HG03095 (cell line): ENCODE measurements at regions not wholly inside any gene's neighbourhood (a gene's known extent, or its start where the extent isn't known, plus 50 kb on each side); places are given as distances from the start of the nearest gene placed in this dataset.
"Not testable (repeated sequence)": the region's sequence is repeated elsewhere in the genome, so short reads cannot be mapped to it uniquely, and the experiment has no call there.

Experiments
- ATAC-seq: cut with Tn5 transposase; IDR thresholded peaks from one replicate; pipeline ENCODE4 v1.9.1; 2021; ENCODE audit warnings: moderate library complexity; ENCODE audit not compliant: unreplicated experiment

DNA sequence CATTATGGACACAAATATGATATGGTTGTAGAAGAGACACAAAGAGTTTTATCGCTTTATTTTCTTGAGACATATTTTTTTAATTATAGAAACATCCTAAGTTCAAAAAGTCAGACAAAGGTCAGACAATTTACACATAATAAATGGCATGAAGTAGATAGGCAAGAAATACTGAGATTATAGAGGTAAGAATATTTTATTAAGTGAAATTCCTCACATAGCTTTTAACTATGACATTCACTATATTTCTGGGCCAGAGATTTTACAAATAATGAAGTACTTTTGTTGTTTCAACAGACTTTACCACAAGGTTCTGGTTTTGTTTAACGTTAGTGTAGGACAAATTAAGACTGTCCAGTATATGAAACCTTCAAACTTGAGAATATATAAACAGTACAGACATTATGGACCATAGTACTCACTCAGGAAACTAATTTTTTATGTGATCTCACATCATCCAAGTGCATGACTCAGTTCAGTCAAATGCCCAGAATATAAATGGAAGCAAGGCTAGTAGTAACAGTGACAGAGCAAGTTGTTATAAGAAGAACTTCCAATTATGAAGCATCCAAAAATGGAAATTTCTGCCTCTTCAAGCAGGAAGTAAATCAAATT, 394.8 kb downstream of the KCNJ2 start:
- ATAC-seq: no peak

DNA sequence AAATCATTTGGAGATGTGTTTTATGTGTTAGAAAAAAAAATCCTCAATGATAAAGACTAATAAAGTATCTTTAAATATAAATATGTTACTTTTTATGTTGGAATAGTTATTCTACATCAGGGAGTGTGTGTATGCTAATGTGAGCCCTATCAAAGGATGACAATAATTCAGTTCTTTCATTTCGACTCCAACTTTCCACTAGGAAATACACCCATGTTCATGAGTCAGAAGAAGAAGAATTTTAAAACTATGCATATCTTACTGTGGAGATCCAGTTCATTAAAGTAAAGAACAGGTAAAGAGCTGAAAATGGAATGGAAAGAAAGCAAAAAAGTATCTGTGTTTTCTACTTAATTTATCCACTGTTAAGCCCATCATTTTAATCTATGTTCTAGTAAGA, 399.8 kb downstream of the KCNJ2 start:
- ATAC-seq: no peak

DNA sequence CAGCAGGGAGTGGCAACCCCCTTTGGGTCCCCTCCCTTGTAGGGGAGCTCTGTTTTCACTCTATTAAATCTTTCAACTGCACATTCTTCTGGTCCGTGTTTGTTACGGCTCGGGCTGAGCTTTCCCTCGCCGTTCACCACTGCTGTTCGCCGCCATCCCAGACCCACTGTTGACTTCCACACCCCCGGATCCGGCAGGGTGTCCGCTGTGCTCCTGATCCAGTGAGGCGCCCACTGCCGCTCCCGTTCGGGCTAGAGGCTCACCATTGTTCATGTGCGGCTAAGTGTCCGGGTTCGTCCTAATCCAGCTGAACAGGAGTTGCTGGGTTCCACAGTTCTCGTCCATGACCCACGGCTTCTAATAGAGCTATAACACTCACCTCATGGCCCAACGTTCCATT, 408.1 kb downstream of the KCNJ2 start:
- no peak for ATAC-seq

DNA sequence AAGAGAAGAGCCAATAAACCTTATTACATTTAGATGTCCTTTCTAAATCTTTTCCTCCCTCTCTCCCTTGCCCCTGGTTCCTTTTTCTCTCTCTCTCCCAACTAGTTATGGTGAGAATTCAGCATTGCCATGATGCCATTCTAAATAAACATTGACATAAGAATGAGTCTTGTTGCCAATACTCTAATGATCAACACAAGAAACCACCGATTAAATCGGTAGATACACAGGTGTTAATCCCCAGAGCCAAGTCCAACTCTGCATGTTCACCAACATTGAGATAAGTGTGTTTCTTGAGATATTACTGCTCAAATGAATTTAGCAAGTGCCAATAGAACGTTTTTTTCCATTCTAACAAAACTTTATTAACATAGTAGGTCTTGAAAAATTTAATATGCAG, 412.1 kb downstream of the KCNJ2 start:
- ATAC-seq: no peak

DNA sequence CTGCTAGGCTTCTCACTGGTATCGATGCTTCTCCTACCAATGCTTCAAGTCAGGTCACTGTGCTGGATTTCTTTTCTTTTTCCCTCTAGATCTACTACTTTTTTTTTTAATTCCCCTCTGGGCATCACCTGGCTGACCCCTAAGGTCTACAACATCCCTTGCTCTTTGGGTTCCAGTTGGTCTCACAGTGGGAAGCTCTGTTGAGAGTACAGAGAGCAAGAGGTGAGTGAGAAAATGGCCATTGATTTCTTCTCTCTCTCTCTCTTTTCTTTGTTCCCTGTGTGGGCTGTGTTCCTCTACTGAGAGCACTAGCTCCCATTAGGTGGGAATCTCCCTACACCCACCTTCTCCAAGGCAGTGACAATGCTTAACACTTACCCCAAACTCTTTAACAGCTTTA, 413.4 kb downstream of the KCNJ2 start:
- no peak for ATAC-seq

DNA sequence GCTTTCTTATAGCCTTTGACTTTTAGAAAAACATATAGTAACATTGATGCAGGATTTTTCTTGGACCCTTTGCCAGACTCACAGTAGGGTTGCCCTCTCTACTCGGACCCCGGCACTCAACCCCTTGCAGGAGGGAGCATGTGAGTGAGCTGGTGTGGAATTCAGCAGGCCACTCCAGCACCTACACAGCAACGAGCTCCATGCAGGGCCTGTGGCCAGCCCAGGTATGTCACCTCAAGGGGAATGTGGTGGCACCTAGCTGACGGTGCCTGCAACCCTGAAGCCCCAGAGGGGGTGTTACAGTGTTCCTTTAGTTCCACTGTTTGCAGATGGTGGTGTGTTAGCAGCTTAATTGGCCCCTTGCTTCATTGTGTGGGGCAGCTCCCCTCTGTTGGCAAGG, 414.9 kb downstream of the KCNJ2 start:
- no peak for ATAC-seq

DNA sequence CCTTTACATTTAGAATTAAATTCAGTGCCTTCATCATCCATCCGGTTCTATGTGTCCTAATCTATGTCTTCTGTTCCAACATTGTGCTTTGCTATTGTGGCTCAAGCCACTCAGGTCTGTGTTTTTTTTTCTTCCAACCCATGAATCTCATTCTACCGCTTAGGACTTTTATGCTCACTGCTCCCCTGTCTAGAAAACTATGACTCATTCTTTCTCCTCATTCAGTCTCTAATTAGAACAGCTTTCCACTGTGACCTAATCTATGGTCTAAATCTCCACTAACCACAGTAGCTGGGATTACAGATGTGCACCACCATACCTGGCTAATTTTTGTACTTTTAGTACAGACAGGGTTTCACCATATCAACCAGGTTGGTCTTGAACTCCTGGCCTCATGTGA, 418.7 kb downstream of the KCNJ2 start:
- ATAC-seq: no peak

DNA sequence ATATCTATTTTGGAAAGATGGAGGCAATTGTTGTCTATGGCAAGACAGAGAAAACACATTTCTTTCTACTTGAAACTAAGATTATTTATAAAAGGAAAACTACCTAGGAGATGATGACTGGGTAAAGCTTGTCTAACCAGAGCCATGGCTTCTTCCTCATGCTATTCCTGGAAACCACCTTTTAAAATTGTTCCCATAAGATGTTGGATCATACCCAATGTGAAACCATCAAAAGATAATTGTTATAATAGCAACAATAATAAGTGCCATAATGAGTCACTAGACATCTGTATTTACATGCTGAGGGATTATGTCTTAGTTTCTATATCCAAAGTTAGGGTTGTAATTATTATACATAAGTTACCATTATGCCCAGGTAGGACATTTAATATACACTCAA, 428.4 kb downstream of the KCNJ2 start:
- ATAC-seq: no peak

DNA sequence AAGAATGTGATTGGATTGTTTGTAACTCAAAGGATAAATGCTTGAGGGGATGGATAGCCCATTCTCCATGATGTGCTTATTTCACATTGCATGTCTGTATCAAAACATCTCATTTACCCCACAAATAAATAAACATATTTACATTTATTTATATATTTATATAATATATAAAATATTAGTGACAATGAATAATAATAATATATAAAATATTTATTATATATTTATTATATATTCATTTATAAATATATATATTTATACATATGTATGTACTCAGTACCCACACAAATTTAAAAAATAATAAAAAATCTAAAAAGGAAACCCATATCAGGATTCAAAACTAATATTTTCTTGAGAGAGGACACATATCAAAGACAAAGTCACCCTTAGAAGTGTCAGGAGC, 429.9 kb downstream of the KCNJ2 start:
- ATAC-seq: no peak

DNA sequence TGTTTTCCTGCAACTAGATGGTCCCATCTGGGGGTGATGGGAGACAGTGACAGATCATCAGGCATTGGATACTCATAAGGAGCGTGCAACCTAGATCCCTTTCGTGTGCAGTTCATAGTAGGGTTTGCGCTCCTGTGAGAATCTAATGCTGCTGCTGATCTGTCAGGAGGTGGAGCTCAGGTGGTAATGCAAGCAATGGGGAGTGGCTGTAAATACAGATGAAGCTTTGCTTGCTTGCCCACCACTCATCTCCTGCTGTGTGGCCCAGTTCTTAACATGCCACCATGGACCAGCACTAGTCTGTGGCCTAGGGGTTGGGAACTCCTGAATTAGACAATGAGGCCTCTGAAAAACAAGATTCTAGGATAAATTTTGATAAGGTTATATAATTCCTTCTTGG, 430.6 kb downstream of the KCNJ2 start:
- not testable (repeated sequence) for ATAC-seq

DNA sequence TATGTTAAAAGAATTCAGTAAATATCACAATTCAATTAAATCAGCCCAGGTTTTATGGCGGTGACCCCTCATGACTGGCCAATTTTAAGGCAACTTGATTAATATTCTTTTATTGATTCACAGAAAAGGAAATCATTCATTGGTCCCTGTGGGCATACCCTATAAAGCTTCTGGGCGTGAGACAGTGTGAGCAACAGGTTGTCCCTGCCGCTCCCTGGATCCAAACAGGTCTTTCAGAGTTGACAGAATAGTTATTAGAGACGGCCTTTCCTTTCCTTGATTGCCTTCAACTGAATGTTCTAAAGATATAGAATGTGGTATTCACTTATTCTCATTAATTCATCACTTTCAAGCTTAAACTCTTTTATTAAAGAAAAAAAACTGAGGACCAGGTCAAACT, 433.9 kb downstream of the KCNJ2 start:
- ATAC-seq: no peak

DNA sequence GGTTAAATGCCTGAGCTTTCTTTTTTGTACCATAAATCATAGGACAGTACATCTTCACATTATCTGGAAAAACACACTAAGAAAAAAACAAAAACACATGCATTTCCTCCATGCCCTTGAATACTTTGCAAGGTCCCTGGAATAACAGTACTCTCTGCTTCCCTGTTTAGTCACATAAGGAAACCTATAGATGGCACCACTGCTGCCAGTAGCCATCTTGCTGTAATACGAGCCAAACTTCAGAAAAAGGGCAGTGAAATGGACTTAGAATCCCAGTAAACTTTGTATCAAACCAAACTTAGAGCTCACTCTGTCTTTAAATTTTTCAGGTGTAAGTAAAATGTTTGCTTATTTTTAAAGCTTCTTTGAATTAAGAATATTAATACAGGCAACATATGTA, 435.5 kb downstream of the KCNJ2 start:
- ATAC-seq: no peak

DNA sequence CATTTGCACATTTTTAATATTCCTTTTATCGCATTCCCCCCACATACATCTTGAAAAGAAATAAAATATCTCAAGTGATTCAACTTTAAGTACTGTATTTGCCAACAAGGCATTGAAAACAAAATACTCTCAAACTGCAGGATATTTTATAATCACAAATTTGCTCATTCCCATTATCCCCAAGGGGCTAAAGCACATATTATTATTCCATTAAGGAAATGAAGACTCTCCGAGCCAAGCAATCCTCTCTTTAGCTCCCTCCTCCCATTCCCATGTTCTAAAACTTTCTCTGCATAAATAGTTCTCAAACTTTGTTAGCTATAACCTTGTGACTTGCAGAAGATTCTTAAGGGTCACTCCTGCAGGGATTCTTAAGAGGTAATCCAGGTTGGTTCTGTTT, 436.8 kb downstream of the KCNJ2 start:
- no peak for ATAC-seq

DNA sequence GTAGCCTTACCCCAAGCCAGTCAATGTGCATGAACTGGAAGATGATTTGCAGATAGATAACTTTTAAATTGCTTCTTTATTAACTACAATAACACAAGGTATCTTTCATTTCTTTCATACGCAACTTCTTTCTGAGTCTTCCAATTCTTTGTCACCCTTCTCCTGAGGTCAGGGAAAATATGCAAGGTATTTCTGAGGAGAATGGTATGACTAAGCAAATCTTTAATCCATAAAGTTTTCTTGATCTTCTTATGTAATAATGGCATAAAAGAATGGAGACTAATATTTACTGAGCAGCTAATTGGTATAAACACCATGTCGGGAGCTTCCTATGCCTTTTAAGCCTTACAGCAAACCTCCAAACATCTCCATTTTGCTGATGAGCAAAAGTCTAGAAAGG, 438.9 kb downstream of the KCNJ2 start:
- ATAC-seq: no peak

DNA sequence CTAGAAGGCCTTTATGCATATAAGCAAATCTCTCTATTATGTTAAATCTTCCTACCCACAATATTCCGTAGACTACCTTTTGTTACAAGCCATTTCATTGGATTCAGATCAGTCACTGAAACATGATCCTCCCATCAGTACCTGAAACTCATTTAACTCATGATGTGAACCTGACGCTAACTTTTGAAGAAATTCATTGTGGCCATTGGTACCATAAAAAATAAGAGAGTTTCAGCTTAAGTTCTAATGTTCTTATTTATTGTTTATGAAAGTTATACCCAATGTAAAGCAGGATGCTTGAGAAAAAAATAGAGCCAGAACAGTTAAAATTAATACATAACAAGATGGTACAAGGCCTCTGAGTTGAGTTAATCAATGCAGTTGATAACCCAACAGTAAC, 439.6 kb downstream of the KCNJ2 start:
- ATAC-seq: no peak

DNA sequence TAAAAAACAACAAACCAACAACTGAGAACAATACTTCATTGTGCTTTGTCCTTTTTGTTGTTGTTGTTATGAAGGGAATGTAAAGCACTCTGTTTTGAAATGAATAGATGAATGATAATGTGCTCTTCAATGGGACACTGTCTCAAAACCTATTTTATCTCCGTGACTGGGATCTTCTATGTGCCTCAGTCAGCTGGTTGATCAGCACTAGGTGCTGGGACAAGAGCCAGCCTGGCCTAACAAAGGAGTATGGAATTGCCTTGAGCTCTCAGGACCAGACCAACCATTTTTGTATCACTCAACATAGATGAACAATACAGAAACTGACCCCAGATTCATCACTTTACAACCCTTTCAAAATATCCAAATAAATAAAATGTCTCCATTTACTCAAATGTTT, 440.2 kb downstream of the KCNJ2 start:
- ATAC-seq: no peak

DNA sequence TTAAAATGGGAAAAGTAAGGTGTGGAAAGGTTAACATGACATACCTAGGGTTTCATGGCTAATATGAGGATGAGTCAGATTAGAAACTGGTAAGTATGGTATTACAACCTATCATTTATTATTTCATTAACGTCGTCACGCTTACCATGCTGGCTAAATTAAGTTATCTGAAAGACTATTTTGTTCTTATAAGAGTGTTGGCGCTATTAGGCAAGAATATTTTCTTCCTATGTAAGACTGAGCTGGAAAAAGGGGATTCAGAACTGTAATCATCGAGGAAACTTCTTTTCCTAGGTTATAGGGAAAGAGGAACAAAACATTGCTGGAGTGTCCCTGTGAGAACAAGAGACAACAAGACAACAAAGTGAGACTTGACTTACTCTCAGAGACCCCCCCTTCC, 440.8 kb downstream of the KCNJ2 start:
- no peak for ATAC-seq

DNA sequence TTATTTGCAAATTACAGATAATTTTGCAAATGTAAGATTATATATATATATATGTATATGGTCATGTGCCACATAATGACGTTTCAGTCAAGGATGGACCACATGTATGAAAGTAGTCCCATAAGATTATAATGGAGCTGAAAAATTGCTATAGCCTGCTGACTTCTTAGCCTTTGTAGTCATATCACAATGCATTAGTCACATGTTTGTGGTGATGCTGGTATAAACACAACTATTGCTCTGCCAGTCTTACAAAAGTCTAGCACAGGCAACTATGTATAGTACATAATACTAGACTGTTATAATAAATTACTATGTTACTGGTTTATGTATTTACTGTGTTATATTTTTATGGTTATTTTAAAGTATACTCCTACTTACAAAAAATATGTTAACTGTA, 444.3 kb downstream of the KCNJ2 start:
- ATAC-seq: no peak

DNA sequence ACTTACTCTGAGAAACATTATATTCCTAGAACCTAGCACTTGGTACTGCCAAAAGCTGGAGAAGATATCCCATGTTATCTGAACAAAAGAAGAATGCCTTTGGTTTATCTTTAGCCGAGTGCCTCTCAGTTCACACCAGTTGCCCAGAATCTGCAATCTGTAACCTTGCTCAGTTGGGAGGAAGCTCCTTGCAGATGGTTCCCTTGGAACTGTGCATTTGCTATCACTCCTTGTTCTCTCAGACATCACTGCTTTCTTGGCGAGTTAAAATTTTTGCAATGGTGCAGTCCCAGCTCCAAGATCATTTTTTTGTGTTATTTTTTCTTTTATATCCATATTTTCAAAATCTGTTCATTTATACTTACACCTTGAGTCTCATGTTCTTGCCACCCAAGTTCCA, 446.5 kb downstream of the KCNJ2 start:
- no peak for ATAC-seq

DNA sequence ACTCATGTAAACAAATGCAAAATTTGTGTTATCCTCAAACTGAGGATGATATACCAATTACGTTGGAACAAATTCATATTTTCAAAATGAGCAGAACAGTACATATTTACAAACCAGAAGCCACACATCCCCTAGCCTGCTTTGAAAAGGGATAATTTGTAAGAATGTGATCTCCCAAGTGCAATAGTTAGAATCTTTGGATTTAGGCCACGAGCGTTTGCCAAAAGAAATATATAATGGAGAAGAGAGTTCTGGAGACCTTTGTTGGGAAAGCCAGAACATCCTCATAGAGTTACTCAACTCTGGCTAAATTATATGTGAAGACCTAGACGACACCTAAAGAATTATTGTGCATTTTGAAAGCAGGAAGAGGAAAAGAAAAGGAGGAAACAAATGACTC, 449.3 kb downstream of the KCNJ2 start:
- no peak for ATAC-seq

DNA sequence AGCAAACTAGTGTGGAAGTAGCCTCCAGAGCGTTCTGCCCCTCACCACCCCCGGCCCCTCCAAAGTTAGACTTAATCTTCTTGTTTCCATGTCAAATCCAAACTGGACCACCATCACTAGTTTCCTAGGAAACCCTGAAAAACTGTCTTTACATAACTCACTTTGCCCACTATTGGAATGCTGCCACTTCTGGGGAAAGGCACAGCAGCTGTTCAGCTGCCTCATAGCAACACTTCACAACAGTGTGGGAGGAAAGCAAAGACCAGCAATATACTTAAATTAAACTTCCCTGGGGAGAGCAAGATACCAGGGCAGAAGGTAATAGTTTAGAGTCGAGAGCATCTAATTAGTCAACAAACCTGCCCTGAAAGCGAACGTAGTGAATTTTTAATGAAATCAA, 452.2 kb downstream of the KCNJ2 start:
- no peak for ATAC-seq

DNA sequence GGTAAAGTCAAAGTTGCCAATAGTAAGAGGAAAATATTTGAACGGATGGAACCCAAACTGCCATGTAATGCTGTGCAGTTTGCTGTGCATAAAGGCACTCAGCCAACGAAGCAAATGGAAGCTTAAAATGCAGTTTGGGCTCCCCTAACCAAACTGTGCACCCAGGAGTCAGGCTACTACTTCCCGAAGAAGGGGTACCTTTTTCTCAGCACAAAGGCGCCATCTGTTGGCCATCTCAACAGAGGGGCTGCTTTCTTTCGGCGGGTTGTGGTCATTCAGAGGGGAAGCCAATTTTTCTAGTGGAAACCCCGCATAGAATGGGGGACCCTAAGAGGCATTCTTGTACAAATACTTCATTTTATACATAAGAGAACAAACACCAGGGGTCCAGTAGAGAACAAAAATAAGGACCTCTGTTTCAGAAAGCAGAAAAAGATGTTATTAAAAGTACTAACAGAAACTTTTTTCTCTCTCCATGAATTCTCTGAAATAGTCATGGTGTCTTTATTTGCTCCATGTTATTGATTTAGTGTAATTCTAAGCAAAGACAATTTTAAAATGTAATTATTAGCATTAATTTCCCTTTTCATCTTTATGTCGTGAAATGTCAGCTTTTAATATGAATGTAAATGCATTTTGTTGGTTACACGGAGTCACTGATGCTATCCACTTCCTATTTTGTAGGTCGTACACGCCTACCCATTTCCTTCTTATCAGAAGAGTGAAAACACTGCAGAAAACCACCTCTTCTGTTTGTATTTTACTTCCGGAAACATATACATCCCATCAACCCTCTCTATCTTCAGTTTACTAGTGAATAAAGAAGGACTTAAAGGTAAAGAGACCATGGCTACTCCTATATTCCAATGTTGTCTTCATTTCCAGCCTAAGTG, 453.3 kb downstream of the KCNJ2 start:
- no peak for ATAC-seq

DNA sequence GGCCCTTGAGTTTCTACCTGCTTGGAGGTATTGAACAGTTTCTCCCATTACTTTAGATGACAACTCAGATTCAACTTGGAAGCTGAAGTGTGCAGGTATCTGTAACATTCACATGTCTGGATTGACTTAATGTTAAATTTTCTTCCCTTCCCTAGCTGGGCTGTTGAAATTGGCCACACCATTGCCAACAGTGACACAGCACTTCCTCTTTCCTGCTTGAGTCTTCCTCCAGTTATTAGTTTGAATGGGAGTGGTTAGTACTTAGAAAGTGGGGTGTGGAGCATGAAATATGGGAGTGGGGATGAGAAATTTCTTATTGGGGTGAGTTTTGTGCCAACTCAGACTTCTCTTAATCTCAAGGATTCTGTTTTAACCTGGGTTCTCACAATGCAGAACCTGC, 454.9 kb downstream of the KCNJ2 start:
- no peak for ATAC-seq
